Bone marrow (tissue), 2 donors: ENCODE measurements at regions not wholly inside any gene's neighbourhood (a gene's known extent, or its start where the extent isn't known, plus 50 kb on each side); places are given as distances from the start of the nearest gene placed in this dataset.

Source experiments
- DNase-seq, 2 donors: peaks; one replicate each; lab custom pipeline; 2025; lab: John Stamatoyannopoulos, UW

DNA sequence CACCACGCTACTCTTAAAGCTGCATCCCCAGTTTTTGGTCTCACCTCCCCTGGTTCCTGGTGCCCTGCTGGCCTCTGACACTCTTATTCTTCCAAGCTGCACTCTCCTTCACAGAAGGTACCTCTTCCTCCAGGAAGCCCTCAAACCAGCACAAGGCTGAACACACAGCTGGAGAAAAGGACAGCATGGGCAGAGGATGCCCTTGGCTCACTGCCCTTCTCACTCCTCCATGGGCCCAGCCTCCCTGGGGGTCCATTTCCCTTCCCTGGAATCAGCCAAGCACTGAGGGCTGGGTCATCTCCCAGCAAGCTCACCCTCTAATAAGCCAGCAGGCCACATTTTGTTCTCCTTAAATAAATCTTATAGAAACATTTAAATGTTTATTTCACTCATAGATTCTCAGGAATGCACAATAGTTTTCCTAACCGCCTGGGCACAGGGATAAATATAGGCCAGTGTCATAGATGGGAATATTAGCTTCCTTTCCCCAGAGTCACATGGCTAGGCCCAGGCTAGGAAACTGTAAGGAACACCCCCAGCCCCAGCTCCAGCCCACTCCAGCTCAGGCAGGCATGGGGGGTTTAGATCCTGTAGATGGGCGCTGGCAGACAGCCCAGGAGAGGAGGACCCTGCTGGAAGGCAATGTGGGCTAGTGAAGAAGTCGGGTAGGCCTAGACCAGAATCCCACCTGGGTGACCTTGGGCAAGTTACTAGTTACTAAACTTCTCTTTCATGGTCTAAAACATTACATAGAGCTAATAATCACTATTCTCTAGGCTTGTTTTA is 51.5 kb downstream of the IRAG1 start:
- no peak for DNase-seq

DNA sequence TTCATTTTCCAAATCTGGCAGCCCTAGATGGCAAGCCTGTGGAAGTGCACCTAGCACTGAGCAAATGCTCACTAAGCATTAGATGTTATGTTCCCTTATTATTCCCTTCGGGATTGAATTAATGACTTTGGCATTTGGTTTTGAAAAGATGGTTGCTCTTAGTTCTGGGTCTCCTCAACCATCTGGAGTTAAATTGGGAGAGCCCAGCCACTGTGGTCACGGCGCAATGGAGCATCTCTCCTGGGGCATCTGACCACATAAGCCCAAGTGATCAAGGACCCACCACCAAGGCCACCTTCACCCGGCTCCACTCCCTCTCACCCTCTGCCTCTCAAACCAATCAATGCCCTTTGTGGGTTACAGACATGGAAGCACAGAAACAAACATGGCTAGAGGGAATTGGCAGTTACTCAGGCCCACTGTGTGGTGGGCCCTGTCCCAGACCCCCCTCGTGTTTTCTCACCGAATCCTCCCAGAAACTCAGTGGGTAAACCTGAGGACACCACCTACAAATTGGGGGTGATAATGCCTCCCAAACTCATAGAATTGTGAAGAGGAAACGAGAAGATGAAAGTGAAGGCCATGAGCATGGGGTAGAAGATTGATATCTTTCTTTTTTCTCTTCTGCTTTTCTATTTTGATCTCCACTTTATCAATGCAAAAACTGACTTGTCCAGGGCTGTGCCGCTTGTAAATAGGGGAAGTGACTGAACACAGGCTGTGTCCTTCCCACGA is 52.2 kb downstream of the IRAG1 start:
- peak in 1 of 2 donors; percentile 58 for DNase-seq

DNA sequence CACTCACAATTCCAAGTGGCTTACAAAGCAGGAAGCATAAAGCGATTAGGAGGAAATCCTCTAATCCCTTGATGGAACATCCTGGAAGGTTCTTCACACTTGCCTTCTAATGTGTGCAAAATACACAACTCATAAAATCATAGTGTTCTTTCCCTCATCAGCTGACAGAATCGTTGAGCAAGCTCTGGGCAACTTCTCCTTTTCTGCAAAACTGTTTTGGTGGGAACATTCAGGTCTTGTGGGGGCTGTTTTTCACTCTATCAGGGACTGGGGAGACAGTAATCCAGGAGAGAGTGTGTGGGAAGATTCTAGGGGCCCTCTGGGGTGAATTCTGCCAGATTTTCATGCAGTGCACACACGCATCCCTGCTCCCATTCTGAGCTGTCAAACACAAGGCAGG is 53.2 kb downstream of the IRAG1 start:
- no peak for DNase-seq

DNA sequence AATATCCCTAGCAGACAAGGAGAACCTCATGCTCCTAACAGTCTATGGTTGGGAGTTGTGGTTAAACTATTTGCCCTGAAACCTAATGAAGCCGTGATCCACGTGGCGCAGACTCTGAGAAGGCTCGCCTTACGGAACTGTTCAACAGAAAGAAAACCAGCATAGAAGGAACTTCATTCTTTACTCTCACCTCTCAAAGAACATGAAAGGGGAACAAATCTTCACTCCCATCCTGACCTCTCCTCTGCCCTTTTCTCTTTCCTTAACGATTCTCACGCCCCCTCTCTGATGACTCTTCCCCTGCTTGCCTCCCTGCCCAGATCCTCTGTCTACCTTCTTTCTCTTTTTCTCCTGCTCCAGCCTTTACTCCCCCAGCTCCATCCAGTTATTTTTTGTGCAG is 54.2 kb downstream of the IRAG1 start:
- DNase-seq = no peak

DNA sequence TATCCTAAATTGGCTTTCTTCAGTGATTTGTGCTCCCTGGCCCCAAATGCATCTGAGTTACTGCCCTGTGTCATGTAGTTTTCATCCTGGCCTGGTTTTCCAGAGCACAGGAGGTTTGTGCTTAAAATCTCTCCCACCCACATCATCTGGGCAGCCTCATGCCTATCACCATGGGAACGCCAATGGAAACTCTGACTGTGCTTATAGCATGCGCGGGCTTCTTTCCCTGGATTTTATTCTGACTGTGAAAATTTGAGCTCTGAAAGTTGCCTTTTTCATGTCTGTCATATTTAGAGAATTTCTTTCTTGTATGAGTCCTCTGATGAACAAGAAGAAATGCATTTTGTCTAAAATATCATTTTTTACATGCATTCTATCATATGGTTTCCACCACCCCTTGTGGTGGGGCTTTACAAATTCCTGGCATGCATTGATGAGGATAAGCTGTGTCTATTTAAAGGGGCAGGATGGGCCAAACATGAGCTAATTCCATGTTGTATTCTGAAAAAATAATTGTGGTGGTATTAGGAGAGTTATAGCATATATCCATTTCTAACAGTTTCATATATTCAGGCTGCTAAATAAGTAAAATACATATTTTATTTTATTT is 55.1 kb downstream of the IRAG1 start:
- no peak for DNase-seq

DNA sequence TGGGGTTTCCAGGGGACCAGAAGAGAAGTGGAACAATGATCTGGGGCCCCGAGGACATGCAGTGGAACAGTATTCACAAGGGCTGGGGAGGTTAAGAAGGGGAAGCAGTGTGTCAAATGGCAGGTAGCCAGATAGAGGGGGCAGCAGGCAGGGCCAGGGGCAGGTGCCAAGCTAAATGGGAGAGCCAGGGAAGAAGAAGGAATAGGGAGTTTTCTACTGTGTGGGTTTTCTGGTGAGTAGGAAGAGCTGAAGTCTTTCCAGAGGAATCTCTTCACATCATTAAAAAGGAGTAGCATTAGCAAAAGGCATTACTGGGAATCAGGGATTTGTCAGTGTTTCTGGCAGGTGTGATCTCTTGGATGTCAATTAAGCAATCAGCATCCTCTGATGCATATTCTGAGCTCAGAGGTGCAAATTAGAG is 55.8 kb downstream of the IRAG1 start:
- no peak for DNase-seq

DNA sequence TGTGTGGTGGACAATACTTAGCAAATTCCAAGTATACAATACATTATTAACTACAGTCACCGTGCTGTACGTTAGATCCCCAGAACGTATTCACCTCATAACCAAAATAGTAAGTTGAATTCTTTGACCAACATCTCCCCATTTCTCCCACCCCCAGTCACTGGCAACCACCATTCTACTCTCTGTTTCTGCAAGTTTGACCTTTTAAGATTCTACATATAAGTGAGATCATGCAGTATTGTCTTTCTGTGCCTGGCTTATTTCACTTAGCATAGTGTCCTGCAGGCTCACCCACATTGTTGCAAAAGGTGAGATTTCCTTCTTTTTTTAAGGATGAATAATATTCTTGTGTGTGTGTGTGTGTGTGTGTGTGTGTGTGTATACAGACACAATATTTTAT is 59.1 kb downstream of the IRAG1 start:
- no peak for DNase-seq

DNA sequence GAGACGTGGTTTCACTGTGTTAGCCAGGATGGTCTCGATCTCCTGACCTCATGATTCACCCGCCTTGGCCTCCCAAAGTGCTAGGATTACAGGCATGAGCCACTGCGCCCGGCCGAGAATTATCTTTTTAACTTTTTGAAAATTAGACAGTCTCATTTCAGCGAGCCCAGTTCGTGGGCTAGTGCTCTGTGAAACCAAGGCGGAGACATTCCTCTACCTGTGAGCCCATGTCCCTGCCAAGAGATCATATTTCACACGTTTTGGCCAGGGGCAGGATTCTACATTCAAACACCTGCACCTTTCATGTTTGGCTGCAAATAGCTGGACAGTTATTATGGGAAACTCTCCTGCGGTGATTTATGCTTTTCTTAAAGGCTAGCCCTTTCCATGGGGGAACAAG is 60.3 kb downstream of the IRAG1 start:
- no peak for DNase-seq

DNA sequence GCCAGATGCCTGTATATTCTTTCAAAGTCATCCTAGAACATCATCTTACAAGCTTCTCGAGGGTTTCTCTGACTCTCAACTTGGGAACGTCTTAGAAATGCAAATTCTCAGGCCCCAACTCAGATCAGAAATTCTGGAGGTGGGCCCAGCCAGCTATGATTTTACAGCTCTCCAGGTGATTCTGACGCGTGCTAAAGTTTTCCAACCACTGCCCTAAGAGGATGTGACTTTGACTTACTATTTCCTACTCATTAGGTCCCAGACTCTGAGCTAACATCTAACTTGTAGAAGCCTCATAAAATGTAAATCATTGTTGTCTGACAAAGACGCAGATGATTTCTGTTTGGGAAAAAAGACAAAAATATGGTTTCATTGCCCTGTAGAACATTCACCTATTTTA is 61.1 kb downstream of the IRAG1 start:
- DNase-seq = no peak

DNA sequence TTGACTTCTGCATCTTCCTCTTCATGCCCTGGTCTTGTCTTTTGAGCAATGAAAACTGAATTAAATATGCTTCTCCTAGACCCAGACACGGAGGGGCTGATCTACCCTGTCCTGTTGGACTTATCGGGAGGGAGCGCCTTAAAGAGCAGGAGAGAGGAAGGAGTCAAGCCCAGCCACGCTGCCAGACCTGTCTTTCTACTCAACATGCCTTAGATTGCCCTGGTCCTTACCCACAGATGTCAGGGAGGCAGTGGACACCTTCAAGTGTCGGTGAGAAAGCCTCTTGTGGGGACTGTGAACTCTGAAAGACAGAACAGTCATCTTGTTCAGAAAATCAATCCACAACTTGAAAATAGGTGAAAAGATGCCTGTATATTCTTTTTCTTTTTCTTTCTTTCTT is 61.8 kb downstream of the IRAG1 start:
- no peak for DNase-seq

DNA sequence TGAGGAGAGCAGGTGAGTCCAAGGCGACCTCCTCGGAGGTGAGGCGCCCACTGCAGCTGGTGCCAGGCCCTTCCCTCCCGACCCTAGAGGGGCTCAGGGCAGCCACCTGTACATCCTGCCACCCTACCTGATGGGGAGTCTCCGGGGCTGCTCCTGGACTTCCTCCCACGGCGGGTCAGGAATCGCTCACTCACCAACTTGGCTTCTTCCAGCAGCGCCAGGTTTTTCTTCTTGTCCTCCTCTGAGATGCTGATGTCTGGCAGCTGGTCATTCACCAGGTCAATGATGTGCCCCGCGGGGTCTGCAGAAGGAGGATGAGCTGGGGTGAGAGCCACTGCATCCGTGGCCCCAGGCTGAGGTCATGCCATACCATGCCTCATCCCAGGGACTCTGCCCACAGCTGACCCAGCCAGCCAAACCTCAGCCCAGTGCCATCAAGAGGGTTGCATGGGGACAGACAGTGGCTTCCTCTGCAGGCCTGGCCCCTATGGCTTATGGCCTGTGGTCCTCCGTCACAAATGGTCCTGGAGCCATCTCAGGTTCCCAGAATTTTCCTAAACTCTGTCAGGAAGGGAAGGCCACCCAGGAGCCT is 61.0 kb upstream of the LYVE1 start:
- no peak for DNase-seq

DNA sequence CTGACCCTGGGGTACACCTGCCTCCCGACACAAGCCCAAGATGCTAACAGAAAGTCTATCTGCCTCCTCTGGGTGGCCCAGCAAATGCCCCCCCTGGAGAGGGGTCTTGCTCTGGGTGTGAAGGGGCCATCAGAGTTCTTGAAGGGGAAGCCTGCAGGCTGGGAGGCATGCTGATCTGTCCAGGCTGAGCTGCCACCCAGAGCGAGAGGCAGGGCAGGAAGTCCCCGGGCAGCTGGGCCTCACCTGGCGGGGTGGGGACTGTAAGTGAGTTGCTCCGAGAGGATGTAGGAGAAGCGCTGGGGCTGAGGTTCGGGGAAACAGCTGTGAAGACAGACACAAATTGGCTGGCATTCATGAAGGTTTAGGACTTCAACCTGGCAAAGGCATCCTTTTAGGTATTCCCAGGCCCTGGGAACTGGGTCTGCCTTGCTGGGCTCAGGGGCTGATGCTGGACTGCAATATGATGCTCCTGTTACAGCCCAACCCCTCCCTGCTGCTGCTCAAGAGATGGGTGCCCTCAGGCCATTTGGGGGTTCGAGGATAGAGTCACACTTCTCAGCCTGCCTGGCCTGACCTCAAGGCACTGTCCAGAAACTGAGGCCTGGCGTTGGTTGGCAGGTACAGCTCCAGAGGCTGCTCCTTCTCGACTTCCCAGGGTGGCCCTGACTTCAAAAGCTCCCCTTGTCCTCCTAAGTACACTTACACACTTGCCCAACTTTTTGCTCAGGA is 60.2 kb upstream of the LYVE1 start:
- no peak for DNase-seq

DNA sequence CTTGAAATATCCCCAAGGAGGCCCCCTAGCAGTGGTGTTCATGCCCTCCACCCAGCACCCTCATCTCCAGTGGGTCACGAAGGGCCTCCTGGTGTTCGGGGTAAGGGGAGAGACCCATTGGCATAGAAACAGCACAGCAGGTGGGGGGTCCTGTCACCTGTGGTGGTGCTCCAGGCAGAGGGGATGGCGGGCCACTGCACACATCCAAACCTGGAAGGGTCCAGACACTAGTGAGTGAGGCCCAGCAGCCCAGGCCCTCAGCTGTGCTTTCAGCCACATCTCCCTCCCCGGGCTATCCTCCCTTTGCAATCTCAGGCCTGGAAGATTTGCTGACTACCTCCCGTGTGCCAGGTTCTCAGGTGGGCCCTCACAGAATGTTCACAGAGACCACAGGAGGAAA is 59.4 kb upstream of the LYVE1 start:
- DNase-seq = no peak

DNA sequence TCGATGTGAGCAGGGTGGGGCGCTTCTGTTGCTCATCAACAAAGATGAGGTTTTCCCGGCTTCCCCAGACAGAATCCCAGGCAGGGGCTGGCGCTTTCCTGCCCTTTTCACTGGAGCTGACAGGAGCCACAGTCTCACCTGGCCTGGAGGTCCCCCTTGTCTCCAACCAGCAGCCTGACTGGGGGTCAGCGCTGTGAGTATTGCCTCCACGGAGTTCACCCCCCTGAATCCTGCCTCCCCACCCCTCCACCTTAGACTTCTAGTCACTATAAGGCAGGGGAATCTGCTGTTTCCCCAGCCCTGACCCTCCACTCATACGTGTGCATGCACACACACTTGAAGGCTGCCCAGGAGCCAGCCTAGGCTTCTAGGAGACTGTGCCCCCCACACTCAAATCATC is 58.8 kb upstream of the LYVE1 start:
- no peak for DNase-seq

DNA sequence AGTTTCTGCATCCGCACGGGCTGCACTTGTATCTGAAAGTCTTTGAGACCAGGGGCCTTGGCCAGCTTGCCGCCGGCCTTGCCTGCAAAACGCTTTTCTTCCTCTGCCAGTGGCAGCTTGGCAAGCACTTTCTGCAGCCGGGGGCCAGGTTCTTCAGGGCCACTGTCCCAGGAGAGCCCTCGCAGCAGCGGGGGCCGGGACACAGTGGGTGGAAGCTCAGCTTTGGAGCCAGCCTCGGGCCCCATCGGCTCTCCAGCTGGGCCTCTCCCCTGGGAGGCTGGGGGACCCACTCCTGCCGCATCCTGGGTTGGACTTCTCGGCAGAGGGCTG is 57.5 kb upstream of the LYVE1 start:
- no peak for DNase-seq

DNA sequence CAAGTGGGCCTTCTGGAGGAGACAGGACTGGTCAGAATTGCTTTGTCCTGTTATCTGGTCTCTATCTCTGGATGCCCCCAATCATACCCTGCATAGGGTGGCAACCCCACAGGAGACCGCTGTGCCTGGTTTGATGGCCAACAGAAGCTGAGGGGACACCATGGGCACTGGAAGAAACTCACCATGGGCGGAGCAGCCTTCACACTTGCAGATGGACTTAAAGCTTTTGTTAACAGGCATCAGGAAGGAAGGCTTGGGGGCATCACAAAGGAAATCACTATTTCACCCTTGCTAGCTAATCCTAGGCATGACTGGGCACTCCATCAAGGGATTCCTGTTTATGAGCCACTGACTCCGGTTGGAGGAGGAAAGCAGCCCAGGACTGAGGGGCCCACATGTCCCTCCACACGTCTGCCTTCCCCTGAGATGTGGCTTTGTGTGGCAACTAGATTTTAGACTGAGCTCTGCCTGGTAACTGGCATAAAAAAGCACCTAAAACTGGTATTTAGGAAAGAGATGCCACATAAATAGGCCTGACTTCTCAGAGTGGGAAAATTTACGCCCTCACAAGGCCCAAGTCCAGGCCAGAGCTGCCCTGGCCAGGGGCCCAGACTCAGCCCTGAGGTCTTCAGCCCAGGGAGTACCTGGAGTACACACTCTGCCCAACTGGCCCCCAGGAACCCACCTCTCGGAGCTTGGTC is 57.0 kb upstream of the LYVE1 start:
- no peak for DNase-seq

DNA sequence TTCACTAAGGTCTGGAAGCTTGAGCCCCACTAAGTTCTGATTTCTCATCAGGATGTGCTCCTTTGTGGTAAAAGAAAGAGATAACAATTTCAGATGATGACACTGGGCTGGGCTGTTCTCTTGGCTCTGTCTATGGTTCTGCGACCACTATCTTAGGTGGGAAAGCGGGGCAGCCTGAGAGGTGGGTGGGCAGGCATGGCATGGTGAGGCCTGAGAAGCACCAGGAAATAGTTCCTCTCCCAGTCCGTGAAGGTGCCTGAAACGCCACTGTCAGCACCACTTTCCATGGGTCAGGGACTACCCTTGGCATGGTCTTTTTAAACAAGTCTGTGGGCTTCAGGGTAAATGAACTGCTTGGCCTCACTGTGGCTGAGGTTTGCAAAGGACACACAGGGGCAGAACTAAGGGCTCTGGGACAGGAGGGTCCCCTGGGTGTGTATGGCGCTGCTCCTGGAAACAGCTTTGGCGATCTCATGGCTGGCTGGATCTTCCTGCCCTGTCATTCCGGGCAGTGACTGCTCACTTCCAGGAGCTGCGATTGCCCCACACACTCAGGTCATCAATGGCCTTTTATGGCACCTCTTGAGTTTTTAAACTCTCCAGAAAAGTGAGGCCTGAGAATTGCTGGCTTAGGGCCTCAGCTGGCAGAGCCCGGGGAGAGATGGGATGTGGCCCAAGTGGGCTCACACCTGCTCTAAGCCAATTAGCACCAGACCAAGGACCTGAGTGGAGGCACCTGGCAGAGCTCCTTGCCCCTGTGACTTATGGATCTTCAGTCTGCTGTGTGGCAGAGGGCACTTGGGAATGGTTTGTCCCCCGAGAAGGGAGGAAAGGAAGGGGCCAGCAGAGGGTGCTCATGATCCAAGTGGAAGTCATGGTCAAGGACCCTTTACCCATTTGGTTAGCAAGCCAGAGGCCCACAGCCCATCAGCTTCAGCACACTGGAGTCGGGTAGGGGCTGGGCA is 55.6 kb upstream of the LYVE1 start:
- DNase-seq = no peak

DNA sequence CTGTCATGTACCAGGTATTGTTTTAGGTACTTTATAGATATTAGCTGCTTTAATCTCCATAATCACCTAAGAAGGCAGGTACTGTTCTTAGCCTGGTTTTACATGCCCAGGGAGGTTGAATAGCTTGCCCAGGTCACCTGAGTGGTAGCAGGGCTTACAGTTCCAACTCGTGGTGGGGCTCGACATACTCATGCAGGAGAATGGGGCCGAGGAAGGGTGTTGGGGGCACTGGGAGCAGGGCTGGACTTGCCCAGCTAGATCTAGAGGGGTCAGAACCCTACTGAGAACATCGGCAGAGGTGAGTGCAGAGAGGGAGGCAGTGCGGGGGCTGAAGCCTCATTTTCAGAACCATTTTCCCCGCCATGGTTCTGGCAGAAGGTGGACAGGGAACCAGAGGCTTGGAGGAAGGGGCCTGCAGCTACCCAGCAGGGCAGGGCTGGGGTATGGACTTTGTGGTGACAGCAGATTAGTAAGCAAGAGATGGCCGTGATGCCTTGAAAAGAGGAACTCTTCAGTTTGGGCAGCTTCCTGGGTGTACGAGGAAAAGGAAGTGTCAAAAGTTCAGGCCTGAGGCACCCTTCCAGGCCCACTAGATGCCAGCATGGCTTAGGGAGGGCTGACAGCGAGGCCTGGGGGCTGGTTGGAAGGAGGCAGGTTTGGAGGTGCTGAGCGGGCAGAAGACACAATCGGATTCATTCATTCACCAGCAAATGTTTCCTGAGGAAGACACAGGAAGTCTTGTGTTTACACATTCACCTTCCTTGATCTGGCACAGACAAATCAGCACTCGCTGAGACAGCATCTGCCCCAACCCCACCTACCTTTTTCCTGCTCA is 54.7 kb upstream of the LYVE1 start:
- DNase-seq = peak; percentile 16 to 29

DNA sequence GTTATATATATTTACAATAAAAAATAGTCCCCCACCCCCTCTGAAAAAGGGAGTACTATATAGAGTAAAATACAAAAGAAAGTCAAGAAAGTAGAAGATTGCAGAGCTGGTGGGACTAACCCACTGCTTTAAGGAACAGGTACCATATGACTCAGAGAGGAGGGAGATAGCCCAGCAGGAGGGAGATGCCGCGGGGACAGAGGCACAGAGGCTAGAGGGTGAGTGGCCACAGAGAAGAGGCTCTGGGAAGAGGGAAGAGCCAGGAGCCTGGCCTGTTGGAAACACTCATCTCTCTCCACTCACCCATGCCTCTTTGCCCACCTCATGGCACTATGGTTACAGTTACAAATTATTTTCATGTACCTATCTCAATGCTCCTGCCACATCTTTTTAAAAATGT is 53.6 kb upstream of the LYVE1 start:
- DNase-seq = no peak
